Right lobe of liver (tissue), 6 donors: ENCODE measurements at regions not wholly inside any gene's neighbourhood (a gene's known extent, or its start where the extent isn't known, plus 50 kb on each side); places are given as distances from the start of the nearest gene placed in this dataset.
A peak's percentile ranks its signal among the peaks of the same experiment; 100 is the strongest.

Experiments used
- ATAC-seq, 4 donors: fragments of 200-7000 bp; cut with Tn5 transposase; one replicate each; pipeline ENCODE4 v1.9.1; 2020; ENCODE audit warnings: mild to moderate bottlenecking in 4 of 4, moderate library complexity in 4 of 4
- DNase-seq, 3 donors: peaks; one replicate each; pipeline ENCODE4 v3.0.0-alpha.2; 2020
- H3K27ac ChIP-seq, 3 donors: fragments of 200-600 bp; one replicate each; pipeline ENCODE4 v1.8.0; 2022
- H3K27me3 ChIP-seq, 2 donors: fragments of 200-600 bp; one replicate each; pipeline ENCODE4 v1.8.0; 2022
- H3K36me3 ChIP-seq, 4 donors: fragments of 200-600 bp; sonication (generic) in 1 of 4; one replicate each; pipeline versions ENCODE4 v1.5.1 to v1.8.0; 2017 to 2022; ENCODE audit warnings: control low read depth in 1 of 4
- H3K4me1 ChIP-seq, 4 donors: fragments of 200-600 bp; sonication (generic) in 1 of 4; one replicate each; pipeline versions ENCODE4 v1.5.1 to v1.8.0; 2017 to 2022; ENCODE audit warnings: control low read depth in 1 of 4
- H3K4me3 ChIP-seq, 3 donors: fragments of 200-600 bp; one replicate each; pipeline ENCODE4 v1.8.0; 2022
- H3K9me3 ChIP-seq, 4 donors: fragments of 200-600 bp; sonication (generic) in 1 of 4; one replicate each; pipeline versions ENCODE4 v1.5.1 to v1.8.0; 2017 to 2022; ENCODE audit warnings: control low read depth in 1 of 4
- CTCF ChIP-seq, 4 donors: fragments of 200-600 bp in 3 of 4; fragments of 450-650 bp in 1 of 4; IDR thresholded peaks; one replicate each; pipeline versions ENCODE4 v1.5.1 to v1.8.0; 2016 to 2022; ENCODE audit warnings: antibody characterized with exemption in 4 of 4, mild to moderate bottlenecking in 2 of 4
- POLR2A ChIP-seq: fragments of 450-650 bp; IDR thresholded peaks from one replicate; pipeline ENCODE4 v1.6.1; 2017; ENCODE audit warnings: antibody characterized with exemption, mild to moderate bottlenecking
- WGBS: methylation state at CpG from one replicate; pipeline ENCODE4 v1.1.6; 2018; ENCODE audit warnings: low coverage, low lambda C conversion rate; ENCODE audit not compliant: insufficient coverage; ENCODE audit errors: missing lambda C conversion rate; 5-methylcytosine and 5-hydroxymethylcytosine counted together
- intact Hi-C, 2 donors: fragments of 100-400 bp; cut with DNase I; formaldehyde crosslinking; loops; one replicate each; pipeline versions ENCODE4 v1.11.2 to v1.14.1; 2022
- donor health status: DM: no; HTN: yes; CAD: no.
- donor health status: DM: no; HTN: no; CAD: no.
- donor health status: DM: no; HTN: no; CAD: no.
- donor health status: DM: no; HTN: yes; CAD: no.
- donor health status: DM: no; HTN: yes; CAD: no.

DNA sequence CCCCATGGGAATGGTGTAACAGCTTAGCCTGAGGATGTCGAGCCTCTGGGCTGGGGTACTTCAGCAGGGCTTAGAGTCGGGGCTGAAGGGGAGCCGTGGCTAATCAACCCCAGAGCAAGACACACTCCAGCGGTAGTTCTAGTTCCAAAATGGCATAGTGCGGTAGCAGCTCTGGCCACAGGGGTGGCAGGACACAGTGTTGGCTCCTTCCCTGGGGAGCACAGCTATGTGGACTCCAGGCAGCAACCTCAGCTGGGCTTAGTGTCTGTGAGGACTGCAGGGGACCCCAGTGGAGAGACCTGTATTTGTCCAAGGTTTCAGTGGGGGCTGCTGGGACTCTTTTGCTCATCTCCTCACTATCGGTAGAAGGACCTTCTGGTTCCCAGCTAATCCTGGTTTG lies 70.8 kb upstream of the PCDH20 start:
- H3K27me3 ChIP-seq = no peaks in the 10 kb centered on the region
- intact Hi-C loops = no loop called here
- TF ChIP-seq POLR2A = no peak
- no peak for TF ChIP-seq CTCF (IDR thresholded peaks at IDR 0.05)
- WGBS = 83% methylated on average over 1 of the region's 6 CpGs
- no peak overlapping the region for H3K27ac ChIP-seq
- DNase-seq (no peak), ATAC-seq (peak in 1 of 4 donors; percentile 32)
- H3K36me3 ChIP-seq = no peaks in the 10 kb centered on the region
- no peaks in the 10 kb centered on the region for H3K4me1 ChIP-seq
- no peak overlapping the region for H3K4me3 ChIP-seq
- H3K9me3 ChIP-seq = no peaks in the 10 kb centered on the region

DNA sequence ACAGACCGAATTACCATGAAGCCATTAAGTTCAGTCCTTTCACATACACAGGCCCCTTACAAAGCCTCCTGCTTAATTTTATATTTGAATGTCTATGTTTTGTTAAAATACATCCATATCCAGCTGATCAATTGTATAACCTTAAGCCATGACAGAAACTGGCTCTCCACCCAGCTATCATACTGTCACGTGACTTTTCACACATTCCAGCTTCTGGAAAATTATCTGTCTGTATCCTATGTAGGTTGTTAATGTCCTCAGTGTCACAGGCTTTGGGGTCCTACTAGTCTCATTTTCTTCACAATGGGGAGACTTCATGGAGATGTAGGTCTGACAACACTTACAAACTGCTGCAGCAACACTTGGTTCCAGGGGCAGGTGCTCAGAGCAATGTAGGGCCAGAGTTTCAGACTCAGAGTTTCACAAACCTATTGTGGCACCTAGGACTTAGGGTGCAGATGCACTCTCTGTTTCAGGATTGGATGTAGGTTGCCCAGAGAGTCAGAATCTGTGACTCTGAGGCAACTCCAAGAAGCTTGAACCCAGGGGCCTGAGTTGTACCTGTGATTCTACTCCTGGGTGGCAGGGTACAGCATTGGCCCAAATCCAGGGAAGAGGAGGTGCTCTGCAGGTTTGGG lies 69.6 kb upstream of the PCDH20 start:
- ATAC-seq = no peak

GRCh38 chr13:61477619-61478018 lies 62.0 kb upstream of the PCDH20 start:
- no peak for DNase-seq
- TF ChIP-seq POLR2A (no peak), CTCF (IDR thresholded peaks at IDR 0.05) (no peak)
- no peaks in the 10 kb centered on the region for H3K36me3 ChIP-seq
- no peaks in the 10 kb centered on the region for H3K9me3 ChIP-seq
- H3K4me3 ChIP-seq = no peak overlapping the region
- WGBS = 66% methylated on average over 5 of the region's 5 CpGs
- no peak overlapping the region for H3K27ac ChIP-seq
- H3K4me1 ChIP-seq = no peaks in the 10 kb centered on the region
- H3K27me3 ChIP-seq = no peaks in the 10 kb centered on the region
- no peak for ATAC-seq
- intact Hi-C loops = no loop called here

More for the DNA sequence above, 69.6 kb upstream of the PCDH20 start:
- DNase-seq = no peak
- Histone ChIP-seq H3K36me3 (no peaks in the 10 kb centered on the region), H3K4me3 (no peak overlapping the region), H3K27ac (no peak overlapping the region), H3K4me1 (no peaks in the 10 kb centered on the region), H3K27me3 (no peaks in the 10 kb centered on the region), H3K9me3 (no peaks in the 10 kb centered on the region)
- WGBS = 77% methylated on average over 2 of the region's 2 CpGs
- TF ChIP-seq POLR2A = no peak
- TF ChIP-seq CTCF (IDR thresholded peaks at IDR 0.05) = no peak
- intact Hi-C loops = no loop called here

GRCh38 chr13:61470786-61471185 lies 55.1 kb upstream of the PCDH20 start:
- WGBS = 8% methylated on average over 2 of the region's 2 CpGs
- H3K36me3 ChIP-seq = no peaks in the 10 kb centered on the region
- H3K27me3 ChIP-seq = no peaks in the 10 kb centered on the region
- H3K9me3 ChIP-seq = no peaks in the 10 kb centered on the region
- H3K4me3 ChIP-seq = no peak overlapping the region
- no peak overlapping the region for H3K27ac ChIP-seq
- no peak for TF ChIP-seq CTCF (IDR thresholded peaks at IDR 0.05)
- no peak for TF ChIP-seq POLR2A
- ATAC-seq (no peak), DNase-seq (no peak)
- intact Hi-C loops = no loop called here
- H3K4me1 ChIP-seq = no peaks in the 10 kb centered on the region

DNA sequence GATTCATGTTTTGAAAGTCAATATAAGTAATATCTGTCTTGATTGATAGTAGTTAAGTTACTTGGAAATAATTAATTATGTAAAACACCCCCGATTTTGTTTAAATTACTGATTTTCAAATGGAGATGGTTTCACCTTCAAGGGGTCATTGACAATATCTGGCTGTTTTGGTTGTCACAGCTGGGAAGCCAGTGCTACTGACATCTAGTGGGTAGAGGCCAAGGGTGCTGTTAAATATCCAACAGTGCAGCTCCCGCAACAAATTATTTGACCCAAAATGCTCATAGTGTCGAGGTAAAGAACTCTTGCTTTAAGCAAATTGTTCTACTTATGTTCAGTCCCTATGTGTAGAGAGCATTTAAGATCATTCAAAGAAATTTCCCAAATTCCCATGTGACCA lies 50.6 kb upstream of the PCDH20 start:
- no peak overlapping the region for H3K27ac ChIP-seq
- peak; percentile 40 to 57 (median 56) for ATAC-seq
- H3K9me3 ChIP-seq = no peaks in the 10 kb centered on the region
- H3K36me3 ChIP-seq = no peaks in the 10 kb centered on the region
- H3K4me3 ChIP-seq = no peak overlapping the region
- no peaks in the 10 kb centered on the region for H3K4me1 ChIP-seq
- intact Hi-C loops = no loop called here
- 36% methylated on average over 3 of the region's 3 CpGs for WGBS
- H3K27me3 ChIP-seq = no peaks in the 10 kb centered on the region
- peak in 3 of 4 donors; percentile 33 to 45 (median 35) for TF ChIP-seq CTCF (IDR thresholded peaks at IDR 0.05)
- TF ChIP-seq POLR2A = no peak
- DNase-seq = no peak
